K562 (cell line): ENCODE measurements at regions not wholly inside any gene's neighbourhood (a gene's known extent, or its start where the extent isn't known, plus 50 kb on each side); places are given as distances from the start of the nearest gene placed in this dataset.
A peak's percentile ranks its signal among the peaks of the same experiment; 100 is the strongest.

Experiments used
- ATAC-seq: fragments of 200-7000 bp; cut with Tn5 transposase; 3 replicates; pipeline ENCODE4 v1.9.1; 2020; ENCODE audit warnings: moderate library complexity
- BruUV-seq: library from RNA; stranded (reverse); fragments of 400-500 nt; replicated peaks from 2 replicates; lab custom pipeline; 2021; lab: Mats Ljungman, UMichigan
- CTCF ChIA-PET: fragments of 300-600 bp; formaldehyde crosslinking; extraction: SDS; loops from one replicate; lab custom pipeline; 2021; ENCODE audit warnings: low intra/inter-chr PET ratio; lab: Yijun Ruan, JAX
- POLR2A ChIA-PET: fragments of 300-600, 350-650 bp; sonication (Branson Sonifier 250); formaldehyde crosslinking; extraction: SDS; loops from one replicate; lab custom pipeline; 2021; ENCODE audit warnings: antibody characterized with exemption, inconsistent platforms; lab: Yijun Ruan, JAX
- DNase-seq, 4 experiments: peaks; one replicate each; pipeline versions ENCODE4 v3.0.0 to v3.0.0-alpha.2; 2011 to 2018; ENCODE audit warnings: low spot score in 3 of 4, mixed read lengths in 3 of 4; ENCODE audit errors: extremely low read depth in 1 of 4
- FAIRE-seq: peaks from 2 replicates; lab custom pipeline; 2011; peaks lifted over from hg19 to GRCh38; lab: Jason Lieb, UNC
- H2AFZ ChIP-seq: 2 replicates; pipeline ENCODE4 v1.6.0; 2011; ENCODE audit warnings: low read depth, low read length, control low read depth, inconsistent platforms
- H3K27ac ChIP-seq: fragments of 200-600 bp; 3 replicates; pipeline ENCODE4 v1.8.0; 2011; ENCODE audit warnings: low read depth, mild to moderate bottlenecking, control low read depth, inconsistent platforms, low read length, moderate library complexity, mixed read lengths; ENCODE audit errors: extremely low read depth
- H3K27me3 ChIP-seq, 2 experiments: fragments of 300-600 bp in 1 of 2; 2 replicates in 1 of 2; 3 replicates in 1 of 2; pipeline versions ENCODE4 v1.6.0 to v1.8.0; 2011; ENCODE audit warnings: inconsistent platforms in 2 of 2, low read length in 2 of 2, mild to moderate bottlenecking in 1 of 2, mixed read lengths in 1 of 2, moderate library complexity in 1 of 2; ENCODE audit not compliant: control insufficient read depth in 2 of 2, insufficient read depth in 2 of 2
- H3K36me3 ChIP-seq: fragments of 300-600 bp; 3 replicates; pipeline ENCODE4 v1.8.0; 2011; ENCODE audit warnings: mild to moderate bottlenecking, low read length, inconsistent platforms; ENCODE audit not compliant: control insufficient read depth, insufficient read depth
- H3K4me1 ChIP-seq, 2 experiments: fragments of 200-600 bp in 1 of 2; replicated peaks in 1 of 2; 2 replicates in 1 of 2; 3 replicates in 1 of 2; pipeline versions ENCODE4 v1.5.1 to v1.8.0; 2011; ENCODE audit warnings: inconsistent platforms in 2 of 2, low read length in 2 of 2, mild to moderate bottlenecking in 1 of 2, mixed read lengths in 1 of 2, moderate library complexity in 1 of 2; ENCODE audit not compliant: control insufficient read depth in 2 of 2, insufficient read depth in 2 of 2
- H3K4me2 ChIP-seq: 2 replicates; pipeline ENCODE4 v1.6.1; 2011; ENCODE audit warnings: low read length, control low read depth, inconsistent platforms, mixed read lengths; ENCODE audit not compliant: insufficient read depth
- H3K4me3 ChIP-seq: fragments of 200-600 bp; sonication (generic), shearing (Covaris generic); 2 replicates; pipeline ENCODE4 v1.5.1; 2016; ENCODE audit warnings: control low read depth, inconsistent platforms
- H3K79me2 ChIP-seq: fragments of 200-600 bp; 3 replicates; pipeline ENCODE4 v1.8.0; 2011; ENCODE audit warnings: low read length, inconsistent platforms; ENCODE audit not compliant: control insufficient read depth, insufficient read depth
- H3K9ac ChIP-seq, 2 experiments: 2 replicates each; pipeline versions ENCODE4 v1.6.0 to v1.6.1; 2011; ENCODE audit warnings: low read depth in 2 of 2, low read length in 2 of 2, control low read depth in 1 of 2, inconsistent platforms in 1 of 2, mild to moderate bottlenecking in 1 of 2, mixed read lengths in 1 of 2; ENCODE audit not compliant: insufficient read depth in 1 of 2
- H3K9me1 ChIP-seq: one replicate; pipeline ENCODE4 v1.6.0; 2011; ENCODE audit warnings: inconsistent platforms, mild to moderate bottlenecking, low read length, moderate library complexity; ENCODE audit not compliant: control insufficient read depth, insufficient read depth
- H3K9me3 ChIP-seq: replicated peaks from 2 replicates; pipeline ENCODE4 v1.5.1; 2011; ENCODE audit warnings: low read depth, low read length, inconsistent platforms; ENCODE audit not compliant: control insufficient read depth, insufficient read depth
- H4K20me1 ChIP-seq: replicated peaks from 2 replicates; pipeline ENCODE4 v1.6.1; 2011; ENCODE audit warnings: low read length, inconsistent platforms, mixed read lengths; ENCODE audit not compliant: control insufficient read depth, insufficient read depth
- C11orf30 ChIP-seq: fragments of 450-650 bp; IDR thresholded peaks from 2 replicates; pipeline ENCODE4 v1.6.1; 2016; ENCODE audit warnings: low read depth, mild to moderate bottlenecking
- HDAC6 ChIP-seq: IDR thresholded peaks from 2 replicates; pipeline ENCODE4 v1.6.1; 2012; ENCODE audit warnings: low read depth, mild to moderate bottlenecking, control low read depth, inconsistent platforms, low read length, moderate library complexity
- HDAC8 ChIP-seq: fragments of 450-650 bp; IDR thresholded peaks from 2 replicates; pipeline ENCODE4 v1.6.1; 2016; ENCODE audit warnings: mild to moderate bottlenecking, missing genetic modification characterization, moderate library complexity, missing compliant biosample characterization
- NR0B1 ChIP-seq: fragments of 450-650 bp; IDR thresholded peaks from one replicate; pipeline ENCODE4 v1.6.1; 2018; ENCODE audit warnings: mild to moderate bottlenecking, moderate library complexity; ENCODE audit not compliant: partially characterized antibody
- NRF1 ChIP-seq, 2 experiments: fragments of 450-650 bp; IDR thresholded peaks in 1 of 2; conservative IDR thresholded peaks in 1 of 2; 2 replicates each; pipeline ENCODE4 v1.6.1; 2014; ENCODE audit warnings: mild to moderate bottlenecking in 2 of 2
- USF2 ChIP-seq: sonication (generic); formaldehyde crosslinking; IDR thresholded peaks from 2 replicates; pipeline ENCODE4 v1.5.0; 2020; ENCODE audit warnings: missing genetic modification reagents
- WGBS: fragments of 100-300 bp; shearing (Covaris generic); methylation state at CpG from one replicate; pipeline ENCODE4 v1.1.6; 2016; ENCODE audit warnings: low coverage, mixed read lengths; ENCODE audit not compliant: insufficient coverage; ENCODE audit errors: missing lambda C conversion rate; 5-methylcytosine and 5-hydroxymethylcytosine counted together
- in situ Hi-C: fragments of 300-500 bp; cut with MboI; formaldehyde crosslinking; loops from 4 replicates; pipeline ENCODE4 v1.15.0; 2018; ENCODE audit warnings: inconsistent platforms, mixed read lengths
- intact Hi-C: fragments of 100-400 bp; cut with micrococcal nuclease; formaldehyde crosslinking; loops from 2 replicates; pipeline ENCODE4 v1.14.2; 2022

- POLR2A ChIA-PET = no interaction called here
- no peaks in the 10 kb centered on the region for H3K36me3 ChIP-seq
- no peaks in the 10 kb centered on the region; a peak in 2 of 5 replicates for H3K4me1 ChIP-seq
- H3K27ac ChIP-seq = no peak overlapping the region
- no TSS peak for BruUV-seq
- intact Hi-C loops = no loop called here
- 17% methylated on average over 5 of the region's 5 CpGs for WGBS
- no peaks in the 10 kb centered on the region for H3K9me1 ChIP-seq
- no peak overlapping the region for H3K4me3 ChIP-seq
- DNase-seq = no peak
- in situ Hi-C loops = no loop called here
- H3K9ac ChIP-seq = no peak overlapping the region
- no peak overlapping the region for H3K4me2 ChIP-seq
- H3K9me3 ChIP-seq = no peaks in the 10 kb centered on the region
- no peak overlapping the region for H2AFZ ChIP-seq
- H3K27me3 ChIP-seq = peaks cover 7 to 34% of the 10 kb centered on the region in 2 experiments
- ATAC-seq = no peak
- FAIRE-seq = no peak
- no peaks in the 10 kb centered on the region for H4K20me1 ChIP-seq
- H3K79me2 ChIP-seq = no peaks in the 10 kb centered on the region
- TF ChIP-seq C11orf30 (no peak), NRF1 (conservative IDR thresholded peaks at IDR 0.05 in 1 of 2, IDR thresholded peaks at IDR 0.05 in 1 of 2) (peak; percentile 61 to 66), USF2 (CRISPR knock-in tag) (0 out of 2 replicates have a peak, but pooled peaks have one; percentile 10), HDAC8 (tag) (no peak), NR0B1 (no peak), HDAC6 (no peak)
- CTCF ChIA-PET = no interaction called here
These were observed 130.5 kb downstream of the KLF13 start for GRCh38 chr15:31457161-31457560.
